Gastrocnemius medialis (tissue), 4 donors: ENCODE measurements at regions not wholly inside any gene's neighbourhood (a gene's known extent, or its start where the extent isn't known, plus 50 kb on each side); places are given as distances from the start of the nearest gene placed in this dataset.

Experiments
- POLR2A ChIP-seq, 2 donors: fragments of 450-650 bp; IDR thresholded peaks; one replicate each; pipeline ENCODE4 v1.6.1; 2017; ENCODE audit warnings: antibody characterized with exemption in 2 of 2, mild to moderate bottlenecking in 2 of 2, moderate library complexity in 2 of 2
- TF ChIP-seq, protein P1 (sequence below), 5 experiments: fragments of 450-650 bp in 3 of 5; fragments of 200-600 bp in 2 of 5; sonication (generic) in 2 of 5; IDR thresholded peaks in 4 of 5; conservative IDR thresholded peaks in 1 of 5; 1 replicate in 4 of 5; 2 replicates in 1 of 5; pipeline ENCODE4 v1.5.1; 2016 to 2019; ENCODE audit warnings: antibody characterized with exemption in 5 of 5, mild to moderate bottlenecking in 3 of 5, moderate library complexity in 3 of 5

DNA sequence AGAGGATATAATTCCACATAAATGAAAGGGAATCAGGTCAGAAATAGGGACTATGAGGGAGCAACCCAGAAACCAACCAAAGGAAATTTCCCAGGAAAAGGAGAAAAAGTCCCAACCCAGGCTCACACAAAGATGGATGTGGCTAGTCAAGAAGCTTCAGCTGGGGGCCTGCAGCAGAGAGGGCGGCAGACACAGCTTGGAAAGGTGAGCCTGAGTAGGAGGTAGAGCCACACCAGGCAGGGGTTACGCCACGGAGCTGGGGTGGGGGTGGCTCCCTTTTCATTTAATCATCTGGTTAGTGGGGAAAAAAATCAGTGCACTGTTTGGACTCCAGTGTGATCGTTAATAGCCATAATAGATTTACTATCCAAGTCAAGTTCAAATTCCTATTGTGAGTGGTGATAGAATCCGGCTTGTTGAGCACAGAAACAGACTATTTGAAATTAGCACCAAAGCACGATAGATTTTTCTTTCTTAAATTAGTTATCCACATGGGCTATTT, 220.6 kb downstream of the TPBG start:
- TF ChIP-seq, protein P1, sequence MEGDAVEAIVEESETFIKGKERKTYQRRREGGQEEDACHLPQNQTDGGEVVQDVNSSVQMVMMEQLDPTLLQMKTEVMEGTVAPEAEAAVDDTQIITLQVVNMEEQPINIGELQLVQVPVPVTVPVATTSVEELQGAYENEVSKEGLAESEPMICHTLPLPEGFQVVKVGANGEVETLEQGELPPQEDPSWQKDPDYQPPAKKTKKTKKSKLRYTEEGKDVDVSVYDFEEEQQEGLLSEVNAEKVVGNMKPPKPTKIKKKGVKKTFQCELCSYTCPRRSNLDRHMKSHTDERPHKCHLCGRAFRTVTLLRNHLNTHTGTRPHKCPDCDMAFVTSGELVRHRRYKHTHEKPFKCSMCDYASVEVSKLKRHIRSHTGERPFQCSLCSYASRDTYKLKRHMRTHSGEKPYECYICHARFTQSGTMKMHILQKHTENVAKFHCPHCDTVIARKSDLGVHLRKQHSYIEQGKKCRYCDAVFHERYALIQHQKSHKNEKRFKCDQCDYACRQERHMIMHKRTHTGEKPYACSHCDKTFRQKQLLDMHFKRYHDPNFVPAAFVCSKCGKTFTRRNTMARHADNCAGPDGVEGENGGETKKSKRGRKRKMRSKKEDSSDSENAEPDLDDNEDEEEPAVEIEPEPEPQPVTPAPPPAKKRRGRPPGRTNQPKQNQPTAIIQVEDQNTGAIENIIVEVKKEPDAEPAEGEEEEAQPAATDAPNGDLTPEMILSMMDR (IDR thresholded peaks at IDR 0.05 in 4 of 5, conservative IDR thresholded peaks at IDR 0.05 in 1 of 5) = no peak
- no peak for TF ChIP-seq POLR2A (IDR thresholded peaks at IDR 0.05)
